ENCODE measurements at regions not wholly inside any gene's neighbourhood (a gene's known extent, or its start where the extent isn't known, plus 50 kb on each side); places are given as distances from the start of the nearest gene placed in this dataset.

- Histone ChIP-seq H3K9ac (ENCODE audit: low read depth, low read length) (no peak overlapping the region), H2BK15ac (ENCODE audit: low read depth, low read length) (no peak overlapping the region)
- ATAC-seq (ENCODE audit: low read depth), result no peak
Observed at GRCh38 chr4:123260653-123261052, 135.9 kb upstream of the SPRY1 start.

More at GRCh38 chr4:123260653-123261052, 135.9 kb upstream of the SPRY1 start:
- H3K9me3 ChIP-seq (ENCODE audit: control insufficient read depth, insufficient read depth, low read length), result no peaks in the 10 kb centered on the region
- H3K18ac ChIP-seq (ENCODE audit: low read depth, low read length), result no peak overlapping the region
- no peak for TF ChIP-seq RFX5 (IDR thresholded peaks at IDR 0.05; ENCODE audit: low read depth, low read length)
- no peak overlapping the region for H2BK5ac ChIP-seq (ENCODE audit: low read depth, low read length, poor library complexity, severe bottlenecking)
- intact Hi-C loops (cut with micrococcal nuclease), result no loop called here
- no peak overlapping the region for H3K27ac ChIP-seq (ENCODE audit: insufficient read depth, low read length)
- H3K27me3 ChIP-seq (ENCODE audit: control insufficient read depth, insufficient read depth, low read length), result no peaks in the 10 kb centered on the region
- no peak overlapping the region for H4K5ac ChIP-seq (ENCODE audit: low read depth, low read length)
- ChIA-PET CTCF (no interaction called here), POLR2A (ENCODE audit: unreplicated experiment) (no interaction called here)
- no peak overlapping the region for H2BK120ac ChIP-seq (ENCODE audit: low read depth, low read length)
- WGBS, 2 experiments (ENCODE audit: extremely low coverage in 2 of 2, insufficient read length in 1 of 2), result 100% methylated on average over 3 of the region's 5 CpGs; no CpG with 5 or more reads in 1 of the 2 experiments
- H3K4me2 ChIP-seq (ENCODE audit: low read depth, low read length), result no peak overlapping the region
- H3K4me3 ChIP-seq (ENCODE audit: insufficient read depth, low read depth, low read length), result no peak overlapping the region
- no peak overlapping the region for H3K4ac ChIP-seq (ENCODE audit: low read depth, low read length)
- H3K9me1 ChIP-seq (ENCODE audit: insufficient read depth, low read length), result peaks cover 5% of the 10 kb centered on the region; the same call in 1 of the 2 replicates
- no peaks in the 10 kb centered on the region for H3K36me3 ChIP-seq (ENCODE audit: control insufficient read depth, insufficient read depth, low read length)
- in situ Hi-C loops (cut with MboI; ENCODE audit: low sequenced_read_pairs), result no loop called here
- no peaks in the 10 kb centered on the region for H3K79me1 ChIP-seq (ENCODE audit: low read depth in 1 of 2, low read length in 2 of 2)
- peaks cover 2% of the 10 kb centered on the region for H3K4me1 ChIP-seq (ENCODE audit: control insufficient read depth, insufficient read depth, low read length)
- H4K20me1 ChIP-seq (ENCODE audit: insufficient read depth, low read length), result no peaks in the 10 kb centered on the region
- no peak overlapping the region for H3K56ac ChIP-seq (ENCODE audit: extremely low read depth, insufficient read depth, low read length)
- no peak overlapping the region for H2AFZ ChIP-seq (replicated peaks; ENCODE audit: low read length, poor library complexity)
- H3K23ac ChIP-seq (ENCODE audit: low read depth, low read length), result no peak overlapping the region
- no peak overlapping the region for H2AK9ac ChIP-seq (replicated peaks; ENCODE audit: low read depth, low read length, poor library complexity)
- H2AK5ac ChIP-seq (ENCODE audit: low read depth, low read length), result no peak overlapping the region
- no peak overlapping the region for H2BK20ac ChIP-seq (ENCODE audit: low read depth, low read length)
- dilution Hi-C loops (cut with HindIII; ENCODE audit: low sequenced_read_pairs, unreplicated experiment), result no loop called here
- BruUV-seq (replicated peaks), result no TSS peak
- no peak overlapping the region for H4K8ac ChIP-seq (ENCODE audit: low read depth in 2 of 2, low read length in 2 of 2)
- no peak for DNase-seq
- H3K14ac ChIP-seq (replicated peaks; ENCODE audit: low read depth, low read length), result no peak overlapping the region
- H4K91ac ChIP-seq (ENCODE audit: insufficient read depth, low read depth, low read length), result no peak overlapping the region
